Fibroblast of lung (primary cell): ENCODE measurements at regions not wholly inside any gene's neighbourhood (a gene's known extent, or its start where the extent isn't known, plus 50 kb on each side); places are given as distances from the start of the nearest gene placed in this dataset.

Source experiments
- DNase-seq, 2 donors: peaks; one replicate each; pipeline versions ENCODE4 v3.0.0 to v3.0.0-alpha.2; 2010; ENCODE audit warnings: low read depth in 2 of 2
- H2AFZ ChIP-seq: 2 replicates; pipeline ENCODE4 v1.5.1; 2012; ENCODE audit warnings: low read length, control low read depth, inconsistent platforms
- H3K27ac ChIP-seq: 2 replicates; pipeline ENCODE4 v1.5.1; 2011; ENCODE audit warnings: low read length, control low read depth; ENCODE audit not compliant: insufficient read depth
- H3K27me3 ChIP-seq: 2 replicates; pipeline ENCODE4 v1.5.1; 2011; ENCODE audit warnings: mild to moderate bottlenecking, low read length; ENCODE audit not compliant: control insufficient read depth, insufficient read depth
- H3K36me3 ChIP-seq: 2 replicates; pipeline ENCODE4 v1.5.1; 2011; ENCODE audit warnings: low read length; ENCODE audit not compliant: control insufficient read depth, insufficient read depth
- H3K4me1 ChIP-seq: 2 replicates; pipeline ENCODE4 v1.5.1; 2011; ENCODE audit warnings: low read length; ENCODE audit not compliant: control insufficient read depth, insufficient read depth; ENCODE audit errors: extremely low read depth
- H3K4me2 ChIP-seq: 2 replicates; pipeline ENCODE4 v1.5.1; 2011; ENCODE audit warnings: low read length, control low read depth; ENCODE audit not compliant: insufficient read depth; ENCODE audit errors: extremely low read depth
- H3K4me3 ChIP-seq, 4 experiments: fragments of 200-600 bp in 1 of 4; sonication (generic) in 1 of 4; replicated peaks in 1 of 4; 2 replicates each; pipeline ENCODE4 v1.5.1; 2011 to 2016; ENCODE audit warnings: low read length in 4 of 4, low read depth in 3 of 4, mild to moderate bottlenecking in 3 of 4, control low read depth in 2 of 4, inconsistent platforms in 1 of 4, mixed read lengths in 1 of 4; ENCODE audit not compliant: insufficient read depth in 1 of 4; ENCODE audit errors: control extremely low read depth in 1 of 4
- H3K79me2 ChIP-seq: 2 replicates; pipeline ENCODE4 v1.5.1; 2012; ENCODE audit warnings: mild to moderate bottlenecking, low read length, inconsistent platforms; ENCODE audit not compliant: control insufficient read depth, insufficient read depth
- H3K9ac ChIP-seq: 2 replicates; pipeline ENCODE4 v1.5.1; 2011; ENCODE audit warnings: mild to moderate bottlenecking, low read length, control low read depth; ENCODE audit not compliant: insufficient read depth
- H3K9me3 ChIP-seq: 2 replicates; pipeline ENCODE4 v1.5.1; 2012; ENCODE audit warnings: low read depth, low read length; ENCODE audit not compliant: control insufficient read depth, insufficient read depth
- H4K20me1 ChIP-seq: 2 replicates; pipeline ENCODE4 v1.5.1; 2011; ENCODE audit warnings: low read length; ENCODE audit not compliant: control insufficient read depth, insufficient read depth; ENCODE audit errors: extremely low read depth
- EZH2 ChIP-seq: IDR thresholded peaks from 2 replicates; pipeline ENCODE4 v1.5.1; 2012; ENCODE audit warnings: low read length, control low read depth, mild to moderate bottlenecking; ENCODE audit errors: missing control alignments
- TF ChIP-seq, protein P1 (sequence below), 2 donors: IDR thresholded peaks in 1 of 2; conservative IDR thresholded peaks in 1 of 2; 1 replicate in 1 of 2; 2 replicates in 1 of 2; pipeline ENCODE4 v1.5.1; 2011 to 2012; ENCODE audit warnings: low read length in 2 of 2, control low read depth in 1 of 2, inconsistent platforms in 1 of 2, low read depth in 1 of 2, mild to moderate bottlenecking in 1 of 2

- no peaks in the 10 kb centered on the region for H3K36me3 ChIP-seq
- no peak overlapping the region for H3K4me2 ChIP-seq
- H3K27ac ChIP-seq: no peak overlapping the region
- H3K27me3 ChIP-seq: no peaks in the 10 kb centered on the region
- H4K20me1 ChIP-seq: no peaks in the 10 kb centered on the region
- no peaks in the 10 kb centered on the region for H3K79me2 ChIP-seq
- H2AFZ ChIP-seq: no peak overlapping the region
- no peaks in the 10 kb centered on the region for H3K9me3 ChIP-seq
- TF ChIP-seq, protein P1, sequence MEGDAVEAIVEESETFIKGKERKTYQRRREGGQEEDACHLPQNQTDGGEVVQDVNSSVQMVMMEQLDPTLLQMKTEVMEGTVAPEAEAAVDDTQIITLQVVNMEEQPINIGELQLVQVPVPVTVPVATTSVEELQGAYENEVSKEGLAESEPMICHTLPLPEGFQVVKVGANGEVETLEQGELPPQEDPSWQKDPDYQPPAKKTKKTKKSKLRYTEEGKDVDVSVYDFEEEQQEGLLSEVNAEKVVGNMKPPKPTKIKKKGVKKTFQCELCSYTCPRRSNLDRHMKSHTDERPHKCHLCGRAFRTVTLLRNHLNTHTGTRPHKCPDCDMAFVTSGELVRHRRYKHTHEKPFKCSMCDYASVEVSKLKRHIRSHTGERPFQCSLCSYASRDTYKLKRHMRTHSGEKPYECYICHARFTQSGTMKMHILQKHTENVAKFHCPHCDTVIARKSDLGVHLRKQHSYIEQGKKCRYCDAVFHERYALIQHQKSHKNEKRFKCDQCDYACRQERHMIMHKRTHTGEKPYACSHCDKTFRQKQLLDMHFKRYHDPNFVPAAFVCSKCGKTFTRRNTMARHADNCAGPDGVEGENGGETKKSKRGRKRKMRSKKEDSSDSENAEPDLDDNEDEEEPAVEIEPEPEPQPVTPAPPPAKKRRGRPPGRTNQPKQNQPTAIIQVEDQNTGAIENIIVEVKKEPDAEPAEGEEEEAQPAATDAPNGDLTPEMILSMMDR (conservative IDR thresholded peaks at IDR 0.05 in 1 of 2, IDR thresholded peaks at IDR 0.05 in 1 of 2; ENCODE audit: low read depth in 1 of 2, low read length in 2 of 2): no peak
- no peak for TF ChIP-seq EZH2
- H3K4me3 ChIP-seq: no peak overlapping the region
- no peak overlapping the region for H3K9ac ChIP-seq
- H3K4me1 ChIP-seq: peaks cover 2% of the 10 kb centered on the region
- DNase-seq: peak; percentile 49 to 69
These were observed 401.5 kb upstream of the DIPK2B start for GRCh38 chrX:45602151-45602550.

DNA sequence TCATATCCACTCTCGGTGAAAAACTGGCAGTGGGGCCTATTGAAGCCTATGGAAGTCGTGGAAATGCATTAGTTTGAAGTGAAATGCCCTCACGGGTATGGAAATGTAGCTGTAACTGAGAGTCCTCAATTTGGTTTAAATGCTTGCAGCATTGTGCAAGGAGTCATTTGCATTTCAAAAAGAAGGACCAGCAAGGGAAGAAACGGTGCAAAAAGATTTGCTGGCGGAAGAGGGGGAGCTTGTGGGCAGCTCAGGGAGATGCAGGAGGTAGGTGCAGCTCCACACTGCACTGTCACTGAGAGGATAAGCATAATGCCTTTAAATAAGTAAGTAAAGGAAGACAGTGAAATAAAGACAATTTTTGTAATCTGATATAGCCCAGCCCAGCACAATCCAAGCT is 400.4 kb upstream of the DIPK2B start:
- Histone ChIP-seq H3K9me3 (no peaks in the 10 kb centered on the region), H3K4me2 (no peak overlapping the region), H3K27me3 (no peaks in the 10 kb centered on the region), H3K36me3 (no peaks in the 10 kb centered on the region), H3K27ac (no peak overlapping the region), H3K79me2 (no peaks in the 10 kb centered on the region), H2AFZ (no peak overlapping the region), H3K9ac (no peak overlapping the region), H3K4me3 (no peak overlapping the region), H3K4me1 (peaks cover 2% of the 10 kb centered on the region), H4K20me1 (no peaks in the 10 kb centered on the region)
- DNase-seq: no peak
- TF ChIP-seq EZH2: no peak
- TF ChIP-seq, protein P1 (conservative IDR thresholded peaks at IDR 0.05 in 1 of 2, IDR thresholded peaks at IDR 0.05 in 1 of 2; ENCODE audit: low read depth in 1 of 2, low read length in 2 of 2): no peak

DNA sequence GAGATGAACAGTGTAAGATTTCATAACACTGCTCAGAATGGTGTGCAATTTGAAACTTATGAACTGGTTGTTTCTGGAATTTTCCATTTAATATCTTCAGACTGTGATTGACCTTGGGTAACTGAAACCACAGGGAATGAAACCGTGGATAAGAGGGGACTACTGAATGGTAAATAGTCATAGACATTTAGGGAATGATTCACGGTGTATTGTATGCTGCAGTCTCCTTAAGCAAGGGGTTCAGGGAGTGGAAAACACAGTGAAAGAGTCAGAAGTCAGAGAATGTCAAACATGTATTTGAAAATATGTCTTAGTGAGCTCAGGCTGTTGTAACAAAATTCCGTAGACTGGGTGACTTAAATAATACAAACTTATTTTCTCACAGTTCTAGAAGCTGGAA is 398.2 kb upstream of the DIPK2B start:
- H4K20me1 ChIP-seq: no peaks in the 10 kb centered on the region
- H3K9ac ChIP-seq: no peak overlapping the region
- H3K27me3 ChIP-seq: no peaks in the 10 kb centered on the region
- H3K4me2 ChIP-seq: no peak overlapping the region
- no peak overlapping the region for H3K27ac ChIP-seq
- H3K36me3 ChIP-seq: no peaks in the 10 kb centered on the region
- DNase-seq: peak; percentile 54 to 83
- H3K4me1 ChIP-seq: peaks cover 2% of the 10 kb centered on the region
- no peak overlapping the region for H3K4me3 ChIP-seq
- no peaks in the 10 kb centered on the region for H3K9me3 ChIP-seq
- no peak for TF ChIP-seq EZH2
- TF ChIP-seq, protein P1 (conservative IDR thresholded peaks at IDR 0.05 in 1 of 2, IDR thresholded peaks at IDR 0.05 in 1 of 2; ENCODE audit: low read depth in 1 of 2, low read length in 2 of 2): no peak
- no peak overlapping the region for H2AFZ ChIP-seq
- H3K79me2 ChIP-seq: no peaks in the 10 kb centered on the region
